ENCODE measurements at regions not wholly inside any gene's neighbourhood (a gene's known extent, or its start where the extent isn't known, plus 50 kb on each side); places are given as distances from the start of the nearest gene placed in this dataset.
A peak's percentile ranks its signal among the peaks of the same experiment; 100 is the strongest.

DNA sequence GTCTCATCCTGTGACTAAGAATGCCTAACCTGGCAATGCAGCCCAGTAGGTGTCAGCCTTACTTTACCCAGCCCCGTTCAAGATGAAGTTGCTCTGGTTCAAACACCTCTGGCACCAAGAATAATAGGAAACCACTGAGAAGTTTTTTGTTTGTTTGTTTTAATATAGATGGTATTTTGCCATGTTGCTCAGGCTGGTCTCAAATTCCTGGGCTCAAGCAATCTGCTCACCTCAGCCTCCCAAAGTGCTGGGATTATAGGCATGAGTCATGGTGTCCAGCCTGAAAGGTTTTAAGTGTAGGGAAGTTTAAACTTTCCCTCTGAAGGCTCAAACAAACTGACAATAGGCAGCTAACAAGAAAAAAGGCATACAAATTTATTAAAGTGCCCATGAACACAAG lies 51.2 kb upstream of the ABCC4 start:
- FAIRE-seq, result no peak
- no peak for DNase-seq (ENCODE audit: low spot score)

DNA sequence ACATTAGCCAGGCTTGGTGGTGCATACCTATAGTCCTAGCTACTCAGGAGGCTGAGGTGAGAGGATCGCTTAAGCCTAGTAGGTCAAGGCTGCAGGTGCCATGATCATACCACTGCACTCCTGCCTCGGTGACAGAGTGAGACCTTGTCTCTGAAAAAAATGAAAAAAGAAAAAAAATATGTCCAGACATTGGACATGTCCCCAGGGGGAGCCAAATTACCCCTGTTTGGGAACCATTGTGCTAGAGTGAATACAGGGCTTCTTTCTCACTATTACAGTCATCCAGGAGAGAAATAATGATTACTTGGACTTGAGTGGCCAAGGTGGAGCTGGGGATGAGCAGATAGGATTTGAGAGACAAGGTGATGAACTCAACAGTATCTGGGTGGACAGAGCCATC lies 52.9 kb upstream of the ABCC4 start:
- DNase-seq (ENCODE audit: low spot score) (no peak), FAIRE-seq (no peak)

DNA sequence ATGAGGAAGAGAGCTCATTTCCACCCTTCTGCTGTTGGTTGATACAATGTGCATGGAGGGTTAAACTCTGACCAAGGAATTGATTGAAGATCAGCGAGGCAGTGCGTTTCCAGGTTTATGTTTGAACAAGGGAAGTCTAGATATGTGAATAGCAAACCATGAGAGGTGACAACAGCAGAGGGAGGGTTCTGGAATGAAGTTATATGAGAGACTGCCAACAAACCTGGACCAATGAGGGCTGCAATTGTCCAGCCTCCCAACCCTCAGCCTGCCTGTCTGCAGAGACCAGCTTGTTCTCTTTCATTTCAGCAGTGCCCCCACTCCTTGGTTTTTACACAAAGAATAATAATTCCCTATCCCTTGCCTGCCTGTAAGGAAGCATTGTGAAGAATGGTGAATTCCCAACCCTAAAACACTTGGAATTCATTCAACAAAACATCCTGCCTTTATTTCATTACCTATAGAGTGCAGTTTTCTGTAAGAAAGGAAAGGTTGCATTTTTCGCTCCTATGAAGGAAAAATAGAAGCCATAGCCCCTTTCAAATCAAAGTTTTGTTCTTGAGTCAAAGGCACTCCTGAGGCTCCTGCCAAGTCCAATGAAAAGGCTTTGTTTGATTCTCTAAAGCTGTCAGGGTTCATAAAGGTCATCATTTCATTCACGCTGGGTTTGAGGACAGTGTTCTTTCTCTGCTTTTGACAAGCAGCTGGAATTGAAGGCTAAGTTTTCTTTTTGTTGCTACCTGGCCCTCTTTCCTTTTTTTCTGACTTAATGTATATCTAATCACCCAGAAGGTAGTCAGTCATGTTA lies 53.6 kb upstream of the ABCC4 start:
- FAIRE-seq (no peak), DNase-seq (ENCODE audit: low spot score) (no peak)

DNA sequence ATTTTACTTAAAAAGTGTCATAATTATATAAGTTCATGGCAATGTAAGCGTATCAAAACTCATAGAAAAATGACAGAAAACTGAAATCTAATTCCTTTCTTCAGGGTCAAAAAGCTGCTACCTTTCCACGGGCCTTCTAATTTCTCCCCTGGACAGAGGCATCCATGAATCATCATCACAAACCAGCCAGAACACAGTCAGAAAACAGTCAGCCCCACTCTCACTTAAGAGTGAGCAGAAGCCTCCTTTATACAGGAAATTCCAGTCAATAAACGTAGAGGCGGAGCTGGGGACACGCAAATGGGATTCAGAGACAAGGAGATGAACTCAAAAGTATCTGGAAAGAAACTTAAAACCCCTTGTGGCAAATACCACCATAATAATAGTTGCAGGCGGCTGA lies 54.2 kb upstream of the ABCC4 start:
- DNase-seq (ENCODE audit: low spot score) (peak; percentile 12), FAIRE-seq (no peak)

DNA sequence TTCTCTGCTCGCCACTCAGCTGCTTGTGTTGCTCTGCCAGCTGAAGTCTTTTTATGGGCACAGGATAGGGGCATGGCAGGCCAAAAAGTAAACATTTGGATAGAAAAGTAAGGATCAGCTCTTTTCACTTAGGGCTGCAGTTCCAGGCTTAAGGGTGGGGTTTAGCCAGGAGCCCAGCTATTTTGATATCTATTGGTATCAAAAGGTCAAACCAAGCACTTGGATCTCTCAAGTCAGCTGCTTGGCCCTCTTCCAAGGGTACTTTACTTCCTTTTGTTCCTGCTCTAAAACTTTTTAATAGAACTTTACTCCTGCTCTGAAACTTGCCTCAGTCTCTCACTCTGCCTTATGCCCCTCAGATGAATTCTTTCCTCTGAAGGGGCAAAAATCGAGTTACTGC lies 55.7 kb upstream of the ABCC4 start:
- no peak for DNase-seq (ENCODE audit: low spot score)
- no peak for FAIRE-seq

DNA sequence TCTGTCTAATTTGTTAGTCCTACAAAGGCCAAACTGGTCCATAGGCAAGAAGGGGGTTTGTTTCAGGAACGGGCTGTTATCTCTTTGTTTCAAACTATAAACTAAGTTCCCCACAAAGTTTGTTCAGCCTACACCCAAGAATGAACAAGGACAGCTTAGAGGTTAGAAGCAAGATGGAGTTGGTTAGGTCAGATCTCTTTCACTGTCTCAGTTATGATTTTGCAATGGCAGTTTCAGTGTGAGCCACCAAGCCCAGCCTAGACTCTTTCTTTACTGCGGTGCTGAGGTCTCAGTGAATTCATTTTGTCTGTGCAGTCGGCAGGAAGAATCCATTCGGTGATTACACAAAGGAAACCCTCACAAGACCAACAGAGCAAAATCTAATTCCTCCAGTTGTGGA lies 56.6 kb upstream of the ABCC4 start:
- FAIRE-seq, result no peak

DNA sequence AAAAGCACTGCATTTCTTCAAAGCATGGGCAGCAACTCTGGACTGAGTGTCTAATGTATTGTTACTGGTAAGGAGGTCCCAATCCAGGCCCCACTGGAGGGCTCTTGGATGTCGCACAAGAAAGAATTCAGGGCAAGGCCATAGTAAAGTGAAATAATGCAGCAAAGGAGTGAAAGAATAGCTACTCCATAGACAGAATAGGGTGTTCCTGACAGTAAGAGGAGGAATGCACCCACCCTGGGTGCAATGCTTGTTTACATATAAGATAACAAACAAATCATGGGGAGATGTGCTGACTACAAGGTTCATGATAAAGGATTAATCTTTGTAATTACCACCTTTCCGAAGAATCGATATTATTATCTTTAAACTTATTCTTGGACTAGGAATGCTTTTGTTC lies 58.8 kb upstream of the ABCC4 start:
- FAIRE-seq (no peak), DNase-seq (ENCODE audit: low spot score) (no peak)

More for the DNA sequence above, 56.6 kb upstream of the ABCC4 start:
- no peak for DNase-seq (ENCODE audit: low spot score)

DNA sequence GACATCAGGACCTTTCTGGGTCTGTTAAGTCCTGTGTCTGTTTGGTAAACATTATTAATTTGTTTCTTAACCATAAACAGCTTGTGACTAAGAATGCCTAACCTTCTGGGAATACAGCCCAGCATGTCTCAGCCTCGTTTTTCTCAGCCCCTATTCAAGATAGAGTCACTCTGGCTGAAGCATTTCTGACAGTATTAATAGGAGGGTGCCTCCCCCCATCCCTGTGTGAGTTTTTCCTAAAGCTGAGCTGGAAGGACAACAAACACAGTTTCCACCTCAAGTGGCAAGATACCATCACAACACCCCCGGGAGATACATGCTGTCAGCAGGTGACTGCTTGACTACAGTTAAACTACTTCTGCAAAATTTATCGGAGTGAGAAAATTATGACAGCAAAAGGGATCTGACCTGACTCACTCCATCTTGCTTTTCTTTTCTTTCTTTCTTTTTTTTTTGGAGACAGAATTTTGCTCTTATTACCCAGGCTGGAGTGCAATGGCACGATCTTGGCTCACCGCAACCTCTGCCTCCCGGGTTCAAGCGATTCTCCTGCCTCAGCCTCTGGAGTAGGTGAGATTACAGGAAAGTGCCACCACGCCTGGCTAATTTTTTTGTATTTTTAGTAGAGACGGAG lies 59.3 kb upstream of the ABCC4 start:
- FAIRE-seq (no peak), DNase-seq (ENCODE audit: low spot score) (no peak)

DNA sequence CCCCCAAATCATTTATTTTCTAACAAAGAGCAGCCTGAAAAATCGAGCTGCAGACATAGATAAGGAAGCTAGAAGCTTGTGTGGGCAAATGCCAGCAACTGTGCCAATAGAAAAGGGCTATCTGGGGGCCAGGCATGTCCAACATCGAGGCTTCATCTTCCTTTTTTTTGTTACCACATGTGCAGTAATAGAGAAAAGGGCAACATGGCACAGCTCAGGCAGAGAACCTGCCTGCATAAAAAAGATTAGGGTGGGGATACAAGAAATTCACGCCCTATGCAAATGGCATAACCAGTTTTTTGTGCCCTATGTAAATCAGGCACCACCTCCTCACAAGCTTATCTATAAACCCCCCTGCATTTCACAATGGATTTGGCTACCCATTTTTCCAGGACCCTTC lies 60.4 kb upstream of the ABCC4 start:
- FAIRE-seq (no peak), DNase-seq (ENCODE audit: low spot score) (no peak)

DNA sequence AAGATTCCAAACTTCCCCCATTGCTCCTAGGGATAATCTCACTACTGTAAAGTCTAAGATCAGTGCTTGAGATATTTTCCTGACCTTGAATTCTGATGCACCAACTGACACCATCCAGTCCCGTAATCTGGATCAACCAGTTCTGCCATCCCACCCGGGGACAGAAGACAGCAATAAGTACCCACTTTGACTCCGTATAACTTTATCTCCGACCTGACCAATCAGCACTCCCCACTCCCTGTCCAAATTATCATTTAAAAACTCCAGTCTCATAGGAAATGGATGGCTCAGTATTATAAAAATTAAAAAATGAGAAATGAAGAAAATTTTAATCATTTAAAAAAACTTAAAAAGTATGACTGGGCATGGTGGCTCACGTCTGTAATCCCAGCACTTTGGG lies 61.4 kb upstream of the ABCC4 start:
- FAIRE-seq (no peak), DNase-seq (ENCODE audit: low spot score) (no peak)

DNA sequence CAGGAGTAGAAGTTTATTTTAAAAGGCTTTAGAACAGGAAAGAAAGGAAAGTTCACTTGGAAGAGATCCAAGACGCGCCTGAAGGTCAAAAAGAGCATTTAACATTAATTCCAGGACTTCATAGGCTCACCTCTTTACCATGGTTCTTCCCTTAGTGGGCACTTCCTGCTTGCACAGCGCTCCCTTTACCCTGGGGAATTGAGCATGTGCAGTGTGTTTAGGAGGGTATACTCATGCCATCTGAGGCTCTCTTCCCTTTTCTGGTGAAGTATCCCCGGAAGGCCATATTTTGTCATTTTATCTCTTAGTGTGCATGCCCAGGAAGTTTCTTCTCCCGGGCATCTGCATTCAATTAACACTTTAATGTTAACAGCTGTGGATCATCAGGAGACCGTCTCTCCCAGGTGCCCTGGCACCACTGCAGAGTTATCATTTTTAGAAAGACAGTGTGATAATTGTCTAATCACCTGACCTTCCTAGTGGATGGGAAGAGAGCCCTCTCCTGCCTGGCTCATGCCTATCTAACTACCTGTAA lies 66.1 kb upstream of the ABCC4 start:
- no peak for FAIRE-seq
- no peak for DNase-seq (ENCODE audit: low spot score)

DNA sequence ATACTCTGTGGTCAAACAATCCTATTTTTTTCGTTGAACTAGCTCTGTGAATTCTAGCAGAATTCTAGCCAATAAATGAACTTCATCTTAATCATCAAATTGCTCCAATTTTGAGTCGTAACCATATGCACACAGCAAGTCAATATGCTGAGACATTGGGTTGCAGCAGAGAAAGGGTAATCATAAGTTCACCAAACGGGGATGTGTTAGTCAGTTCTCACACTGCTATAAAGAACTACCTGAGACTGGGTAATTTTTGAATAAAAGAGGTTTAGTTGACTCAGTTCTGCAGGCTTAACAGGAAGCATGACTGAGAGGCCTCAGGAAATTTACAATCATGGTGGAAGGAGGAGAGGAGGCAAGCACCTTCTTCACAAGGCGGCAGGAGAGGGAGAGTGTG lies 67.7 kb upstream of the ABCC4 start:
- FAIRE-seq, result no peak
- DNase-seq (ENCODE audit: low spot score), result no peak

DNA sequence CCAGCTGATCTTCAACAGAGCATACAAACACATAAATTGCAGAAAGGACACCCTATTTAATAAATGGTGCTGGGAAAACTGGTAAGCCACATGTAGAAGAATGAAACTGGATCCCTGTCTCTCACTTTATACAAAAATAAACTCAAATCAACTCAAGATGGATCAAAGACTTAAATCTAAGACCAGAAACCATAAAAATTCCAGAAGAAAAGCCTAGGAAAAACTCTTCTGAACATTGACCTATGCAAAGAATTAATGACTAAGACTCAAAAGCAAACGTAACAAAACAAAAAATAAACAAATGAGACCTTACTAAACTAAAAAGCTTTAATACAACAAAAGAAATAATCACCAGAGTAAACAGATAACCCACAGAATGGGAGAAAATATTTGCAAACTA lies 74.5 kb upstream of the ABCC4 start:
- DNase-seq (ENCODE audit: low spot score) (no peak), FAIRE-seq (no peak)

DNA sequence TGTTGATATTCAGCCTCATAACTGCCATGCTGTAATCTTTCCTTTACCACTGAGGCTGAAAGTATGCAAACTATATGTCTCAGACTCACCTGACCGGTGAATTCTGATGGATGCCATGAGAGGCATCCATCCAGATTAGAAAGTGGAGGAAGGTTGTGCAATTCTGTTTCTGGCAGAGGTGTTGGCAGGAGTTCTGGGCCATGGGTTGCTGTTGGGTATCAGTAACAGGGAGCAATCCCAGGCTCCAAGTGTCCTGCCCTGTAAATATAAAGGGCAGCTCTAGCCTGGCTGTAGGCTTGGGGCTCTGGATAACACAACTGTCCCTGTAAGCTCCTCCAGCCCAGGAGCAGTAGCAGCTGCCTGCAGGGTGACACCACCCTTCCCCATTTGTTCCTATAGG lies 77.4 kb upstream of the ABCC4 start:
- DNase-seq (ENCODE audit: low spot score), result no peak
- FAIRE-seq, result no peak

DNA sequence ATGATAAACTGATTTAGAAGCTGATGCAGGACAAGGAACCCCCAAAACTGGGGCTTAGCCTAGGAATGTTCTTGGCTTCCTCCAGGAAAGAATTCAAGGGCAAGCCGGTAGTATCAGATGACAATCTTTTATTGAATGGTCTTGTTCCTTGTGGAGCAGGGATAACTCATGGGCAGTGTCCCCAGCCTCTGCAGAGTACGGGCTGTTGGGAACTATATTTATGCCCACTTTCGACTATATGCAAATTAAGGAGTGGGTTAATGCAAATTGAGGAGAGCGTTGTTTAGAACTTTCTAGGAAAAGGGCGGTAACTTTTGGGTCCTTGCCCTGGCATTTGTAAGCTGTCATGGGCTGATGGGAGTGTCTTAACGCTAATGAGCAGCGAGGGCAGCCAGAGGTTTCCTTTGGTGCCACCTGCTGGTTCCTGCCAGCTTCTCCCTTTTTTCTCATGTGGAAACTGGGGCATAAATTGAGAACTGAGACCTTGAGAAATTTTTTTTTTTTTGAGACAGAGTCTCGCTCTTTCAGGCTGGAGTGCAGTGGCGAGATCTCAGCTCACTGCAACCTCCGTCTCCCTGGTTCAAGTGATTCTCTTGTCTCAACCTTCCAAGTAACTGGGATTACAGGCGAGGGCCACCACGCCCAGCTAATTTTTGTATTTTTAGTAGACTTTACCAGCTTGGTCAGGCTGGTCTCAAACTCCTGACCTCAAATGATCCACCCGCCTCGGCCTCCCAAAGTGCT lies 79.4 kb upstream of the ABCC4 start:
- DNase-seq (ENCODE audit: low spot score) (peak; percentile 56), FAIRE-seq (peak; percentile 53)

DNA sequence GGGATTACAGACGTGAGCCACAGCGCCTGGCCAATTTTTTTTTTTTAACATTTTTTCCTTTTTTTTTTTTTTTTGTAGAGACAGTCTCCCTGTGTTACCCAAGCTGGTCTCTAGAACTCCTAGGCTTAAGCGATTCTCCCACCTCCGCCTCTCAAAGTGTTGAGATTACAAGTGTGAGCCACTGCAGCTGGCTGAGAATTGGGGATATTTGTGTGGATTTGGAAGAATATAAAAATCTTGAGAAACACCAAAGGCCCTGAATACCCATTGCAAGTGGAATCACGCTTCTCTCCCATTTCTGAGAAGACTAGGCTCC lies 79.9 kb upstream of the ABCC4 start:
- DNase-seq (ENCODE audit: low spot score) (no peak), FAIRE-seq (no peak)

DNA sequence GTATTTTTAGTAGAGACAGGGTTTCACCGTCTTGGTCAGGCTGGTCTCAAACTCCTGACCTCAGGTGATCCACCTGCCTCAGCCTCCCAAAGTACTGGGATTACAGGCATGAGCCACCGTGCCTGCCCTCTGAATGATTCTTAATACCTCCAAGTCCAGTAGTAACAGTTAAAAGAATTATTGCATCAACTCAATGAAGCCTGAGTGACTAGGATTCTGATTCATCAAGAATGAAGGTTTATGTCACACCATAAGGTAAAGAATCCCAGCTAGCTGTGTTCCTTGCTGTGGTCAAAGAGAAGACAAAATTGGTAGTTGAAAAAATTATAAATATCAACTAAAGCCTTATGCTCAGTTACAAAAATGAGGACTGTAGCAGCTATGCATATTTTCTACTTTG lies 81.2 kb upstream of the ABCC4 start:
- DNase-seq (ENCODE audit: low spot score) (peak; percentile 77), FAIRE-seq (peak; percentile 74)

DNA sequence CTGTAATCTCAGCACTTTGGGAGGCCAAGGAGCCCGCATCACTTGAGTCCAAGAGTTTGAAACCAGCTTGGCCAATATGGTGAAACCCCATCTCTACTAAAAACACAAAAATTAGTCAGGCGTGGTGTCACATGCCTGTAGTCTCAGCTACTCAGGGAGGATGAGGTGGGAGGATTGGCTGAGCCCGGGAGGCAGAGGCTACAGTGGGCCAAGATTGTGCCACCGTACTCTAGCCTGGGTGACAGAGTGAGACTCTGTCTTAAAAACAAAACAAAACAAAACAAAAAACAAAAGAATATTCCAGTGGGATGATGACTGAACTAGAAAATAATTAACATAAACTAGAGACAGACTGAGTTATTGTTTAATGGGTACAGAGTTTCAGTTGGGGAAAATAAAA lies 81.7 kb upstream of the ABCC4 start:
- FAIRE-seq (no peak), DNase-seq (ENCODE audit: low spot score) (no peak)

DNA sequence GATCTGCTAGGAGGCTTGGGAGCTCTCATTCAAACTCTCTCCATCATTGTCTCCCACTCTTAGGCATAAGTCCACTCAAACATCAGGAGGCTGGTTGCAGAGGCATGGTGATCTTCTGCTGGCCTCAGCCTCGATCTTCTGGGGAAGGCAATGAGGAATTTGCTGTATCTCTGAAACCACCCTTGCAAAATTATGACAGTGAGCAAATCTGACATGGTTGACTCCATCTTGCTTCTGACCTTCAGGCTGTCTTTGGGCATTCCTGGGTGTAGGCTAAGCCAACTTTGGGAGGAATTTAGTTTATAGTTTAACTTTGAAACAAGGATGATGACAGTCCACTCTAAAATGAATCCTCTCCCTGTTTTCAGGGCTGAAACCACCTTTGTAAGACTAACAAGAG lies 84.1 kb upstream of the ABCC4 start:
- DNase-seq (ENCODE audit: low spot score) (no peak), FAIRE-seq (no peak)

DNA sequence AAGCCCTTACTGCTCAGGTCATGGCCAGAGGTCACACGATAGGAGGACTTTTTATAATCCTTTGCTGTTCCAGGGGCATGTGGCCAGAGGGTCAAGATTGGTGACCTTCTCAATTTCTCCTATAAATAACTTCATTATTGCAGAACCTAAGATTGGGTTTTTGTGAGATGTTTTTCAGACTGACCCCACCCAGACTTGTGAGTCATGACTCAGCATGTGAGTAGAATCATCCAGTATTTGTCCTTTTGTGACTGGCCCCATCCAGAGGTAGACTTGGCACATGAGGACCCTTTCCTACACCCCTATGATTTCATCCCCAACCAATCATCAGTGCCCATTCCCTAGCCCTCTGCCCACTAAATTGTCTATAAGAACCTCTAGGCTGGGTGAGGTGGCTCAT lies 84.5 kb upstream of the ABCC4 start:
- FAIRE-seq, result no peak
- no peak for DNase-seq (ENCODE audit: low spot score)

DNA sequence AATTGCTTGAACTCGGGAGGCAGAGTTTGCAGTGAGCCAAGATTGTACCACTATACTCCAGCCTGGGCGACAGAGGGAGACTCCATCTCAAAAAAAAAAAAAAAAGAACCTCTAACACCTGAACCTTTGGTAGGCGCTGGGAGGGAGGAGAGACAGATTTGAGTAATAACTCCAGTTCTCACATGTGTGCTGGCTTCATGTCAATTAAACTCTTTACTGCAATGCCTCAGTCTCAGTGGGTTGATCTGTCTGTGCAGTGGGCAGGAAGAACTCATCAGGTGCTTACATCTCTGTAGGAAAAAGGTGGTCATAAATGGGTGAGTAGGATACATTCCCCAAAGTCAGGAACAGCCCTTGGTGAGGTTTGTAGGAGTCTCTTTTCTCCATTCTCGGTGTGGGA lies 85.1 kb upstream of the ABCC4 start:
- DNase-seq (ENCODE audit: low spot score), result no peak
- no peak for FAIRE-seq

DNA sequence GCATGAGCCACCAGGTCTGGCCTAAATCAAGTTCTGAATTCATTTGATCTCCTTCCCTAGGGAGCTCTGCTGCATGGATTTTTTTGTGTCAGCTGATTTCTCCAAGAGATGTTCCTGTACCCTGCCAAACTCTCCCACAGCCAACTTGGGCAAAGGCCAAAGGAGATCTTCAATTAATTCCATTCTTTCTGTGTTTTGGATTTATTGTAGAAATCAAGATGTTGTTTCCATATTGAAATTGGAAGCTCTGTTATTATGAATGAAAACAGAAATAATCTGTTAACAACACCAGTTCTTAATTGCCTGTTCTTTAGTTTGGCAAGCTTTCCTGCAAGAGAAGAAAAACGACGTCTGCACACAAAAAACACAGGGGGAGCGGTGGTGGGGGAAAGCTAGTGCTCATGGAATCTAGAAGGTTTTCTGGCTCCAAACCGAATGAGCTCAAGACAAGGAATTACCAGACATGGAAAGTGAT lies 86.5 kb upstream of the ABCC4 start:
- DNase-seq (ENCODE audit: low spot score) (no peak), FAIRE-seq (no peak)

Data from RCC 7860 (cell line).